SK-N-SH (cell line): ENCODE measurements at regions not wholly inside any gene's neighbourhood (a gene's known extent, or its start where the extent isn't known, plus 50 kb on each side); places are given as distances from the start of the nearest gene placed in this dataset.

Experiments used
- CTCF ChIA-PET: fragments of 300-600, 350-600 bp; formaldehyde crosslinking; extraction: SDS; loops from one replicate; lab custom pipeline; 2021; lab: Yijun Ruan, JAX
- POLR2A ChIA-PET: fragments of 350-600 bp; sonication (Branson Sonifier 250); formaldehyde crosslinking; extraction: SDS; loops from one replicate; lab custom pipeline; 2020; ENCODE audit warnings: antibody characterized with exemption, inconsistent platforms; lab: Yijun Ruan, JAX
- DNase-seq: peaks from one replicate; pipeline ENCODE4 v3.0.0; 2012
- H2AFZ ChIP-seq: fragments of 200-600 bp; sonication (generic); 2 replicates; pipeline ENCODE4 v1.8.1; 2016; ENCODE audit warnings: antibody characterized with exemption, mild to moderate bottlenecking, low read depth
- H3F3A ChIP-seq: fragments of 200-600 bp; sonication (generic); replicated peaks from 2 replicates; pipeline ENCODE3; 2016; ENCODE audit warnings: antibody characterized with exemption, mild to moderate bottlenecking; ENCODE audit not compliant: insufficient read depth
- H3K27ac ChIP-seq, 2 experiments: fragments of 200-500 bp in 1 of 2; fragments of 200-600 bp in 1 of 2; sonication (Bioruptor generic) in 1 of 2; sonication (generic), shearing (Covaris generic) in 1 of 2; 2 replicates each; pipeline versions ENCODE4 v1.5.1 to v1.6.1; 2014 to 2016; ENCODE audit warnings: low read depth in 2 of 2, inconsistent platforms in 1 of 2, low read length in 1 of 2, mild to moderate bottlenecking in 1 of 2, mixed read lengths in 1 of 2
- H3K27me3 ChIP-seq: fragments of 200-600 bp; sonication (generic), shearing (Covaris generic); 2 replicates; pipeline ENCODE4 v1.6.1; 2016; ENCODE audit warnings: mixed run types; ENCODE audit not compliant: insufficient read depth
- H3K36me3 ChIP-seq, 2 experiments: fragments of 200-500 bp in 1 of 2; fragments of 200-600 bp in 1 of 2; sonication (Bioruptor generic) in 1 of 2; sonication (generic) in 1 of 2; replicated peaks in 1 of 2; 2 replicates each; pipeline versions ENCODE3 to v1.5.1; 2014 to 2016; ENCODE audit warnings: low read length in 1 of 2, mild to moderate bottlenecking in 1 of 2; ENCODE audit not compliant: insufficient read depth in 2 of 2, control insufficient read depth in 1 of 2
- H3K4me1 ChIP-seq, 2 experiments: fragments of 200-500 bp in 1 of 2; fragments of 200-600 bp in 1 of 2; sonication (Bioruptor generic) in 1 of 2; sonication (generic), shearing (Covaris generic) in 1 of 2; 2 replicates each; pipeline versions ENCODE4 v1.5.1 to v1.6.1; 2014 to 2016; ENCODE audit warnings: low read depth in 1 of 2, low read length in 1 of 2, mixed run types in 1 of 2; ENCODE audit not compliant: insufficient read depth in 2 of 2, control insufficient read depth in 1 of 2
- H3K4me2 ChIP-seq: fragments of 200-600 bp; sonication (generic), shearing (Covaris generic); 2 replicates; pipeline ENCODE4 v1.6.1; 2017; ENCODE audit warnings: mixed run types
- H3K4me3 ChIP-seq, 2 experiments: fragments of 200-500 bp in 1 of 2; fragments of 200-600 bp in 1 of 2; sonication (Bioruptor generic) in 1 of 2; sonication (generic), shearing (Covaris generic) in 1 of 2; 2 replicates each; pipeline versions ENCODE4 v1.5.1 to v1.8.1; 2014 to 2016; ENCODE audit warnings: low read depth in 2 of 2, inconsistent platforms in 1 of 2, low read length in 1 of 2, mild to moderate bottlenecking in 1 of 2, mixed read lengths in 1 of 2, moderate library complexity in 1 of 2
- H3K79me2 ChIP-seq: fragments of 200-600 bp; sonication (generic); 2 replicates; pipeline ENCODE4 v1.8.1; 2017; ENCODE audit warnings: mild to moderate bottlenecking; ENCODE audit not compliant: insufficient read depth
- H3K9ac ChIP-seq: fragments of 200-600 bp; sonication (generic); 2 replicates; pipeline ENCODE4 v1.6.1; 2017; ENCODE audit warnings: mixed run types
- H3K9me2 ChIP-seq: fragments of 200-600 bp; sonication (generic); 2 replicates; pipeline ENCODE4 v1.6.1; 2017; ENCODE audit warnings: mixed run types
- H3K9me3 ChIP-seq: fragments of 200-600 bp; sonication (generic); 2 replicates; pipeline ENCODE4 v1.6.1; 2017; ENCODE audit warnings: mixed run types, mild to moderate bottlenecking, moderate library complexity
- H4K20me1 ChIP-seq: fragments of 200-600 bp; sonication (generic); 2 replicates; pipeline ENCODE4 v1.6.1; 2017; ENCODE audit warnings: mild to moderate bottlenecking, mixed run types; ENCODE audit not compliant: insufficient read depth
- EP300 ChIP-seq, 2 experiments: IDR thresholded peaks; 2 replicates each; pipeline versions ENCODE4 v1.4.0 to v1.6.1; 2012; ENCODE audit warnings: borderline replicate concordance in 1 of 2, low read depth in 1 of 2, low read length in 1 of 2
- EZH2phosphoT487 ChIP-seq: fragments of 200-600 bp; sonication (generic); IDR thresholded peaks from 2 replicates; pipeline ENCODE4 v1.6.1; 2017; ENCODE audit warnings: low read depth, mixed run types, mild to moderate bottlenecking, antibody characterized with exemption, moderate library complexity, borderline replicate concordance
- FOXJ3 ChIP-seq: sonication (generic); formaldehyde crosslinking; IDR thresholded peaks from 2 replicates; pipeline ENCODE4 v1.5.1; 2020; ENCODE audit warnings: mild to moderate bottlenecking, missing genetic modification reagents
- MEF2A ChIP-seq: IDR thresholded peaks from 2 replicates; pipeline ENCODE4 v1.4.0; 2012; ENCODE audit warnings: low read depth, borderline replicate concordance
- MXI1 ChIP-seq: IDR thresholded peaks from 2 replicates; pipeline ENCODE4 v1.6.1; 2012; ENCODE audit warnings: mild to moderate bottlenecking, low read depth, low read length, improper control_type of control experiment
- NFIC ChIP-seq: IDR thresholded peaks from 2 replicates; pipeline ENCODE4 v1.4.0; 2012; ENCODE audit warnings: borderline replicate concordance
- RCOR1 ChIP-seq: fragments of 150-350 bp; IDR thresholded peaks from 2 replicates; pipeline ENCODE4 v1.6.1; 2017; ENCODE audit warnings: antibody characterized with exemption, low read length
- RFX5 ChIP-seq: IDR thresholded peaks from 2 replicates; pipeline ENCODE4 v1.6.1; 2012; ENCODE audit warnings: mild to moderate bottlenecking, improper control_type of control experiment, low read length
- SIN3A ChIP-seq: IDR thresholded peaks from 2 replicates; pipeline ENCODE4 v1.6.1; 2012; ENCODE audit warnings: low read depth, mild to moderate bottlenecking, low read length, moderate library complexity, borderline replicate concordance
- TCF12 ChIP-seq: IDR thresholded peaks from 2 replicates; pipeline ENCODE4 v1.4.0; 2012
- USF2 ChIP-seq: fragments of 150-350 bp; IDR thresholded peaks from 2 replicates; pipeline ENCODE4 v1.6.1; 2017; ENCODE audit warnings: antibody characterized with exemption, low read length, low read depth, borderline replicate concordance
- WGBS: methylation state at CpG from one replicate; pipeline ENCODE4 v1.1.6; 2017; ENCODE audit warnings: low lambda C conversion rate; 5-methylcytosine and 5-hydroxymethylcytosine counted together
- TF ChIP-seq, protein P1 (sequence below): IDR thresholded peaks from 2 replicates; pipeline ENCODE4 v1.4.0; 2012; ENCODE audit warnings: low read depth, borderline replicate concordance
- TF ChIP-seq, protein P2 (sequence below): IDR thresholded peaks from 2 replicates; pipeline ENCODE4 v1.4.0; 2012; ENCODE audit warnings: low read depth
- TF ChIP-seq, protein P3 (sequence below): fragments of 200-600 bp; sonication (generic); IDR thresholded peaks from 2 replicates; pipeline ENCODE4 v1.6.1; 2017; ENCODE audit warnings: antibody characterized with exemption, mild to moderate bottlenecking, moderate library complexity

GRCh38 chr3:87805670-87806069 is 253.1 kb downstream of the CGGBP1 start (continued):
- TF ChIP-seq, protein P1, sequence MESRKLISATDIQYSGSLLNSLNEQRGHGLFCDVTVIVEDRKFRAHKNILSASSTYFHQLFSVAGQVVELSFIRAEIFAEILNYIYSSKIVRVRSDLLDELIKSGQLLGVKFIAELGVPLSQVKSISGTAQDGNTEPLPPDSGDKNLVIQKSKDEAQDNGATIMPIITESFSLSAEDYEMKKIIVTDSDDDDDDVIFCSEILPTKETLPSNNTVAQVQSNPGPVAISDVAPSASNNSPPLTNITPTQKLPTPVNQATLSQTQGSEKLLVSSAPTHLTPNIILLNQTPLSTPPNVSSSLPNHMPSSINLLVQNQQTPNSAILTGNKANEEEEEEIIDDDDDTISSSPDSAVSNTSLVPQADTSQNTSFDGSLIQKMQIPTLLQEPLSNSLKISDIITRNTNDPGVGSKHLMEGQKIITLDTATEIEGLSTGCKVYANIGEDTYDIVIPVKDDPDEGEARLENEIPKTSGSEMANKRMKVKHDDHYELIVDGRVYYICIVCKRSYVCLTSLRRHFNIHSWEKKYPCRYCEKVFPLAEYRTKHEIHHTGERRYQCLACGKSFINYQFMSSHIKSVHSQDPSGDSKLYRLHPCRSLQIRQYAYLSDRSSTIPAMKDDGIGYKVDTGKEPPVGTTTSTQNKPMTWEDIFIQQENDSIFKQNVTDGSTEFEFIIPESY: no peak
- TF ChIP-seq, protein P2, sequence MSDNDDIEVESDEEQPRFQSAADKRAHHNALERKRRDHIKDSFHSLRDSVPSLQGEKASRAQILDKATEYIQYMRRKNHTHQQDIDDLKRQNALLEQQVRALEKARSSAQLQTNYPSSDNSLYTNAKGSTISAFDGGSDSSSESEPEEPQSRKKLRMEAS: no peak
- TF ChIP-seq SIN3A (no peak), TCF12 (no peak), EP300 (IDR thresholded peaks at IDR 0.05; ENCODE audit: borderline replicate concordance in 1 of 2, low read depth in 1 of 2, low read length in 1 of 2) (no peak)
- TF ChIP-seq, protein P3, sequence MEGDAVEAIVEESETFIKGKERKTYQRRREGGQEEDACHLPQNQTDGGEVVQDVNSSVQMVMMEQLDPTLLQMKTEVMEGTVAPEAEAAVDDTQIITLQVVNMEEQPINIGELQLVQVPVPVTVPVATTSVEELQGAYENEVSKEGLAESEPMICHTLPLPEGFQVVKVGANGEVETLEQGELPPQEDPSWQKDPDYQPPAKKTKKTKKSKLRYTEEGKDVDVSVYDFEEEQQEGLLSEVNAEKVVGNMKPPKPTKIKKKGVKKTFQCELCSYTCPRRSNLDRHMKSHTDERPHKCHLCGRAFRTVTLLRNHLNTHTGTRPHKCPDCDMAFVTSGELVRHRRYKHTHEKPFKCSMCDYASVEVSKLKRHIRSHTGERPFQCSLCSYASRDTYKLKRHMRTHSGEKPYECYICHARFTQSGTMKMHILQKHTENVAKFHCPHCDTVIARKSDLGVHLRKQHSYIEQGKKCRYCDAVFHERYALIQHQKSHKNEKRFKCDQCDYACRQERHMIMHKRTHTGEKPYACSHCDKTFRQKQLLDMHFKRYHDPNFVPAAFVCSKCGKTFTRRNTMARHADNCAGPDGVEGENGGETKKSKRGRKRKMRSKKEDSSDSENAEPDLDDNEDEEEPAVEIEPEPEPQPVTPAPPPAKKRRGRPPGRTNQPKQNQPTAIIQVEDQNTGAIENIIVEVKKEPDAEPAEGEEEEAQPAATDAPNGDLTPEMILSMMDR: no peak

GRCh38 chr3:87801409-87801808 is 257.4 kb downstream of the CGGBP1 start:
- no peak overlapping the region for H2AFZ ChIP-seq
- H3K9me3 ChIP-seq: no peaks in the 10 kb centered on the region
- H3K4me2 ChIP-seq: no peak overlapping the region
- H3K9me2 ChIP-seq: no peaks in the 10 kb centered on the region
- no peak for DNase-seq
- no peak overlapping the region for H3K9ac ChIP-seq
- WGBS: 10% methylated on average over 5 of the region's 5 CpGs
- H3K36me3 ChIP-seq: no peaks in the 10 kb centered on the region
- no peaks in the 10 kb centered on the region for H3K79me2 ChIP-seq
- TF ChIP-seq RCOR1 (no peak), MEF2A (no peak)
- H3K4me1 ChIP-seq: no peaks in the 10 kb centered on the region; a peak in 1 of 4 replicates
- no peaks in the 10 kb centered on the region for H3F3A ChIP-seq
- H4K20me1 ChIP-seq: no peaks in the 10 kb centered on the region
- POLR2A ChIA-PET: no interaction called here
- peaks cover under 1% of the 10 kb centered on the region; the same call in 1 of the 2 replicates for H3K27me3 ChIP-seq
- CTCF ChIA-PET: no interaction called here
- H3K27ac ChIP-seq: no peak overlapping the region
- H3K4me3 ChIP-seq: no peak overlapping the region

DNA sequence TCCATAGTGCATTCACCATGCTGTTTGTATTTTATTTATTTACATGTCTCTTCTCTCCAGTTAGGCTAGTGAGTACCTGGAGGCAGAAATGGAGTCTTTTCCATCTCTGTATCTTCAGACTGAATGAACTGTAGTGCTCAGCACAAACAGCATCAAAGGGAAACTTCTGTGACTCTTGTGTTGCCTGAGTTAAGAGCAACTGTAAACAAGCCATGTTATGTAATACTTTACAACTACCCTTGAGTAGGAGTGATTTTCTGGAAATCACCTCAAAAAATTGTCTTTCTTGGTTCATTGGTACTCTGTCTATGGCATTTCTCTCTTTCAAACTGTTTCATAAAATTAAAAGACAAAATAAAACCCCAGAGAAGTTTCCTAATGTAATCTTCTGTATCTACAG is 258.3 kb downstream of the CGGBP1 start:
- Histone ChIP-seq H3K9me2 (no peaks in the 10 kb centered on the region), H3K9me3 (no peaks in the 10 kb centered on the region), H3F3A (no peaks in the 10 kb centered on the region), H3K36me3 (no peaks in the 10 kb centered on the region), H3K27me3 (peaks cover 6% of the 10 kb centered on the region; the same call in 1 of the 2 replicates), H3K4me3 (no peak overlapping the region), H3K9ac (no peak overlapping the region), H2AFZ (no peak overlapping the region), H3K4me1 (no peaks in the 10 kb centered on the region; a peak in 1 of 4 replicates), H4K20me1 (no peaks in the 10 kb centered on the region), H3K79me2 (no peaks in the 10 kb centered on the region), H3K4me2 (no peak overlapping the region), H3K27ac (no peak overlapping the region)
- TF ChIP-seq TCF12 (no peak), USF2 (no peak), MXI1 (no peak), RFX5 (no peak), SIN3A (no peak), NFIC (no peak), FOXJ3 (CRISPR knock-in tag) (no peak), EZH2phosphoT487 (no peak)
- TF ChIP-seq, protein P1: no peak
- ChIA-PET CTCF (no interaction called here), POLR2A (no interaction called here)
- no peak for DNase-seq
